HG02973 (cell line): ENCODE measurements at regions not wholly inside any gene's neighbourhood (a gene's known extent, or its start where the extent isn't known, plus 50 kb on each side); places are given as distances from the start of the nearest gene placed in this dataset.

ENCODE experiments used
- ATAC-seq: cut with Tn5 transposase; IDR thresholded peaks from one replicate; pipeline ENCODE4 v1.9.1; 2021; ENCODE audit warnings: moderate library complexity; ENCODE audit not compliant: unreplicated experiment

GRCh38 chr18:10056506-10056905 lies 142.7 kb downstream of the VAPA start:
- ATAC-seq = no peak

- no peak for ATAC-seq
Observed at GRCh38 chr18:10057401-10057893, 143.6 kb downstream of the VAPA start.

GRCh38 chr18:10057894-10058791 lies 144.3 kb downstream of the VAPA start:
- ATAC-seq = no peak

GRCh38 chr18:10059610-10060468 lies 146.0 kb downstream of the VAPA start:
- no peak for ATAC-seq

GRCh38 chr18:10060469-10060782 lies 146.6 kb downstream of the VAPA start:
- ATAC-seq = no peak

GRCh38 chr18:10060841-10061240 lies 147.0 kb downstream of the VAPA start:
- no peak for ATAC-seq

GRCh38 chr18:10061566-10062140 lies 147.8 kb downstream of the VAPA start:
- no peak for ATAC-seq

GRCh38 chr18:10062302-10063300 lies 148.8 kb downstream of the VAPA start:
- no peak for ATAC-seq

GRCh38 chr18:10063489-10063888 lies 149.7 kb downstream of the VAPA start:
- ATAC-seq = no peak

GRCh38 chr18:10064267-10064666 lies 150.5 kb downstream of the VAPA start:
- ATAC-seq = no peak

- ATAC-seq = no peak
Observed at GRCh38 chr18:10065296-10065695, 151.5 kb downstream of the VAPA start.

- ATAC-seq = no peak
Observed at GRCh38 chr18:10067670-10068659, 154.1 kb downstream of the VAPA start.

- no peak for ATAC-seq
Observed at GRCh38 chr18:10068766-10069567, 155.2 kb downstream of the VAPA start.

GRCh38 chr18:10070561-10071000 lies 156.8 kb downstream of the VAPA start:
- no peak for ATAC-seq

GRCh38 chr18:10072671-10073175 lies 158.9 kb downstream of the VAPA start:
- ATAC-seq = no peak

- ATAC-seq = no peak
Observed at GRCh38 chr18:10074110-10074509, 160.3 kb downstream of the VAPA start.

- no peak for ATAC-seq
Observed at GRCh38 chr18:10074728-10075127, 160.9 kb downstream of the VAPA start.

- no peak for ATAC-seq
Observed at GRCh38 chr18:10076502-10077030, 162.8 kb downstream of the VAPA start.
